ENCODE measurements at regions not wholly inside any gene's neighbourhood (a gene's known extent, or its start where the extent isn't known, plus 50 kb on each side); places are given as distances from the start of the nearest gene placed in this dataset.
"Not testable (repeated sequence)": the region's sequence is repeated elsewhere in the genome, so short reads cannot be mapped to it uniquely, and the experiment has no call there.

GRCh38 chr2:54030396-54030741 is 59.6 kb upstream of the PSME4 start:
- no peak overlapping the region for H3K27ac Mint-ChIP-seq (ENCODE audit: low read depth, unreplicated experiment)
- ChIA-PET POLR2A (no interaction called here), CTCF (no interaction called here)
- no peaks in the 10 kb centered on the region for H3K27me3 Mint-ChIP-seq (ENCODE audit: insufficient read depth, unreplicated experiment)
- intact Hi-C loops (cut with micrococcal nuclease) = no loop called here
- H3K4me1 Mint-ChIP-seq (ENCODE audit: insufficient read depth, unreplicated experiment) = no peaks in the 10 kb centered on the region
- no peak for DNase-seq (ENCODE audit: unreplicated experiment)
- no peak for TF ChIP-seq CTCF (IDR thresholded peaks at IDR 0.05; ENCODE audit: unreplicated experiment)
- no TSS peak for BruUV-seq (replicated peaks)
- no peaks in the 10 kb centered on the region for H3K9me3 Mint-ChIP-seq (ENCODE audit: unreplicated experiment)
- H3K4me3 Mint-ChIP-seq (ENCODE audit: unreplicated experiment) = no peak overlapping the region
- H3K36me3 Mint-ChIP-seq (ENCODE audit: insufficient read depth, unreplicated experiment) = no peaks in the 10 kb centered on the region

- BruUV-seq (replicated peaks) = no TSS peak
- POLR2A ChIA-PET = no interaction called here
- intact Hi-C loops (cut with micrococcal nuclease) = no loop called here
- Mint-ChIP-seq H3K9me3 (ENCODE audit: unreplicated experiment) (no peaks in the 10 kb centered on the region), H3K36me3 (ENCODE audit: insufficient read depth, unreplicated experiment) (no peaks in the 10 kb centered on the region), H3K27me3 (ENCODE audit: insufficient read depth, unreplicated experiment) (no peaks in the 10 kb centered on the region), H3K4me1 (ENCODE audit: insufficient read depth, unreplicated experiment) (no peaks in the 10 kb centered on the region), H3K4me3 (ENCODE audit: unreplicated experiment) (no peak overlapping the region), H3K27ac (ENCODE audit: low read depth, unreplicated experiment) (no peak overlapping the region)
- CTCF ChIA-PET = no interaction called here
- no peak for DNase-seq (ENCODE audit: unreplicated experiment)
- TF ChIP-seq CTCF (IDR thresholded peaks at IDR 0.05; ENCODE audit: unreplicated experiment) = no peak
Measured at GRCh38 chr2:54029721-54030395, 59.1 kb upstream of the PSME4 start.

- H3K27ac Mint-ChIP-seq (ENCODE audit: low read depth, unreplicated experiment); DNase-seq (ENCODE audit: unreplicated experiment); POLR2A ChIA-PET; H3K27me3 Mint-ChIP-seq (ENCODE audit: insufficient read depth, unreplicated experiment); H3K36me3 Mint-ChIP-seq (ENCODE audit: insufficient read depth, unreplicated experiment); BruUV-seq (replicated peaks); intact Hi-C loops (cut with micrococcal nuclease); H3K4me3 Mint-ChIP-seq (ENCODE audit: unreplicated experiment); H3K4me1 Mint-ChIP-seq (ENCODE audit: insufficient read depth, unreplicated experiment): not testable (repeated sequence)
- H3K9me3 Mint-ChIP-seq (ENCODE audit: unreplicated experiment) = peaks cover 15% of the 10 kb centered on the region
- CTCF ChIA-PET = interaction anchor here (0.7 kb wide), 1 partner anchor 16 kb away, joined by 3 read pairs; no protein-coding TSS in a partner anchor
Measured at GRCh38 chr2:54025463-54026075, 54.8 kb upstream of the PSME4 start.

- ChIA-PET CTCF (no interaction called here), POLR2A (no interaction called here)
- BruUV-seq (replicated peaks) = no TSS peak
- no peak for DNase-seq (ENCODE audit: unreplicated experiment)
- H3K4me1 Mint-ChIP-seq (ENCODE audit: insufficient read depth, unreplicated experiment) = no peaks in the 10 kb centered on the region
- H3K36me3 Mint-ChIP-seq (ENCODE audit: insufficient read depth, unreplicated experiment) = no peaks in the 10 kb centered on the region
- intact Hi-C loops (cut with micrococcal nuclease) = no loop called here
- H3K4me3 Mint-ChIP-seq (ENCODE audit: unreplicated experiment) = no peak overlapping the region
- no peak for TF ChIP-seq CTCF (IDR thresholded peaks at IDR 0.05; ENCODE audit: unreplicated experiment)
- no peaks in the 10 kb centered on the region for H3K27me3 Mint-ChIP-seq (ENCODE audit: insufficient read depth, unreplicated experiment)
- peaks cover 15% of the 10 kb centered on the region for H3K9me3 Mint-ChIP-seq (ENCODE audit: unreplicated experiment)
- H3K27ac Mint-ChIP-seq (ENCODE audit: low read depth, unreplicated experiment) = no peak overlapping the region
Measured at GRCh38 chr2:54024576-54024975, 53.8 kb upstream of the PSME4 start.

Data from MCF 10A (cell line).